ENCODE measurements at regions not wholly inside any gene's neighbourhood (a gene's known extent, or its start where the extent isn't known, plus 50 kb on each side); places are given as distances from the start of the nearest gene placed in this dataset.

DNA sequence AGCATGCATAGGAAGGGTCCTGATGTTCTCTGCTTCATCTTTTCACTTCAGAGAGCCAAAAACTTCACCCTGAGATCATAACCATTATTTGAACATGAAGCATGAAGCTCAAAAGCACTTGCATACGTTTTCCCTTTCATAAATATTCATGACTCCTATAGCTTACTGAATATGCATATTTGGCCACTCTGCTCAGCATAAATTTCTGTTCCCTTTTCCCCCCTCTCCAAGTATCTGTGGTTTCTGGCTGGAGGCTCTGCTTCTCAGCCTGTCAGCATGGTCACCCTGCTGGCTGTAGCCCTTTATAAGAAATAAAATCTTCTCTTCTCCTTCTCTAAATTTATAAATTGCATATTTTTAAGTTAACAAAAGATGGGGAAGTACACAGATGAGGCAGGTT lies 384.7 kb upstream of the AGA start:
- no peaks in the 10 kb centered on the region for H3K27me3 ChIP-seq (ENCODE audit: insufficient read depth, low read length)
- no peak for ATAC-seq
- no peaks in the 10 kb centered on the region for H4K20me1 ChIP-seq (ENCODE audit: insufficient read depth)
- POLR2A ChIA-PET, result no interaction called here
- H3K27ac ChIP-seq (ENCODE audit: low read depth, low read length), result no peak overlapping the region
- intact Hi-C loops (cut with micrococcal nuclease), result no loop called here
- H3K4me1 ChIP-seq (ENCODE audit: control insufficient read depth in 1 of 2, insufficient read depth in 2 of 2, low read length in 2 of 2), result no peaks in the 10 kb centered on the region
- no peaks in the 10 kb centered on the region for H3K9me2 ChIP-seq (ENCODE audit: insufficient read depth)
- CTCF ChIA-PET, result no interaction called here
- H3K9me3 ChIP-seq (ENCODE audit: control insufficient read depth in 1 of 2, insufficient read depth in 1 of 2, low read depth in 1 of 2, low read length in 2 of 2), result no peaks in the 10 kb centered on the region
- H3K4me2 ChIP-seq (ENCODE audit: low read length), result no peak overlapping the region
- H2AFZ ChIP-seq (ENCODE audit: low read depth, low read length, poor library complexity, severe bottlenecking), result no peak overlapping the region
- H3K9ac ChIP-seq (ENCODE audit: low read length), result no peak overlapping the region
- TF ChIP-seq EZH2phosphoT487 (IDR thresholded peaks at IDR 0.05; ENCODE audit: borderline replicate concordance) (no peak), EGR1 (IDR thresholded peaks at IDR 0.05; ENCODE audit: low read depth) (no peak), JUND (IDR thresholded peaks at IDR 0.05) (no peak), YY1 (IDR thresholded peaks at IDR 0.05; ENCODE audit: extremely low read depth, insufficient replicate concordance, low read depth, low read length) (no peak), MAX (IDR thresholded peaks at IDR 0.05) (no peak), REST (IDR thresholded peaks at IDR 0.05; ENCODE audit: low read depth) (no peak), EZH2 (IDR thresholded peaks at IDR 0.05) (no peak), RAD21 (IDR thresholded peaks at IDR 0.05; ENCODE audit: low read depth) (no peak), ZBTB33 (IDR thresholded peaks at IDR 0.05; ENCODE audit: extremely low read depth, insufficient replicate concordance, low read length) (no peak), ZNF274 (IDR thresholded peaks at IDR 0.05; ENCODE audit: low read depth, low read length) (no peak), TCF7L2 (IDR thresholded peaks at IDR 0.05; ENCODE audit: borderline replicate concordance, extremely low read depth, insufficient read depth, insufficient read length) (no peak), ZFX (IDR thresholded peaks at IDR 0.05) (no peak), CEBPB (IDR thresholded peaks at IDR 0.05; ENCODE audit: low read depth) (no peak)
- TF ChIP-seq, protein P1, sequence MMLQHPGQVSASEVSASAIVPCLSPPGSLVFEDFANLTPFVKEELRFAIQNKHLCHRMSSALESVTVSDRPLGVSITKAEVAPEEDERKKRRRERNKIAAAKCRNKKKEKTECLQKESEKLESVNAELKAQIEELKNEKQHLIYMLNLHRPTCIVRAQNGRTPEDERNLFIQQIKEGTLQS (IDR thresholded peaks at IDR 0.05), result no peak
- RAD21 ChIA-PET (ENCODE audit: low non-redundant PET in 1 of 2, low total read pairs in 2 of 2, uncharacterized antibody in 2 of 2, unreplicated experiment in 2 of 2), result no interaction called here
- H3K36me3 ChIP-seq (ENCODE audit: control insufficient read depth in 1 of 2, insufficient read depth in 2 of 2, low read length in 2 of 2), result no peaks in the 10 kb centered on the region
- H3K4me3 ChIP-seq (replicated peaks in 1 of 2; ENCODE audit: low read depth in 1 of 2, low read length in 2 of 2), result no peak overlapping the region
- no TSS peak for BruUV-seq (replicated peaks)
- H3K79me2 ChIP-seq (ENCODE audit: insufficient read depth, low read length), result no peaks in the 10 kb centered on the region
- DNase-seq (ENCODE audit: low read depth, low spot score), result no peak

Measured in HCT116 (cell line).